ENCODE measurements at regions not wholly inside any gene's neighbourhood (a gene's known extent, or its start where the extent isn't known, plus 50 kb on each side); places are given as distances from the start of the nearest gene placed in this dataset.

DNA sequence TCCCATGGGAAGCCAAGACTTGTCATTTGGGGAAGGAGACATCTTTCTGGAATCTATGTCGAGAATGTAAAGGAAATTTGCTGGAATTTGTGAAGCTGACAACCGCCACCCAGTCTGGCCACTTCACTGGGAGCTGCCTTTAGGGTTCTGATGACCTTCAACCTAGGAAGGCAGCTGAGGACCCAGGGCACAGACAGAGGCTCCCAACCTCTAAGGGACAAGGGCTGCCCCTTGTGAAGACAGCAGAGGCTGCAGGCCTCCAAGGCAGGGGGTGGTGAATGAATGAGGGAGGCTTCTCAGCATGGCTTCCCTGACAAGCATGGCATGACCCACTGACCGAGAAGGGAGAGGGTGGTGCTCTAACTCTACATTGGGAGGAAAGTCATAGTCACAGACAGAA, 128.9 kb upstream of the ASB18 start:
- H3K27me3 ChIP-seq (ENCODE audit: insufficient read depth, poor library complexity, severe bottlenecking): no peaks in the 10 kb centered on the region
- H3K4me3 ChIP-seq (replicated peaks; ENCODE audit: insufficient read depth, low read length): no peak overlapping the region
- TF ChIP-seq, protein P1, sequence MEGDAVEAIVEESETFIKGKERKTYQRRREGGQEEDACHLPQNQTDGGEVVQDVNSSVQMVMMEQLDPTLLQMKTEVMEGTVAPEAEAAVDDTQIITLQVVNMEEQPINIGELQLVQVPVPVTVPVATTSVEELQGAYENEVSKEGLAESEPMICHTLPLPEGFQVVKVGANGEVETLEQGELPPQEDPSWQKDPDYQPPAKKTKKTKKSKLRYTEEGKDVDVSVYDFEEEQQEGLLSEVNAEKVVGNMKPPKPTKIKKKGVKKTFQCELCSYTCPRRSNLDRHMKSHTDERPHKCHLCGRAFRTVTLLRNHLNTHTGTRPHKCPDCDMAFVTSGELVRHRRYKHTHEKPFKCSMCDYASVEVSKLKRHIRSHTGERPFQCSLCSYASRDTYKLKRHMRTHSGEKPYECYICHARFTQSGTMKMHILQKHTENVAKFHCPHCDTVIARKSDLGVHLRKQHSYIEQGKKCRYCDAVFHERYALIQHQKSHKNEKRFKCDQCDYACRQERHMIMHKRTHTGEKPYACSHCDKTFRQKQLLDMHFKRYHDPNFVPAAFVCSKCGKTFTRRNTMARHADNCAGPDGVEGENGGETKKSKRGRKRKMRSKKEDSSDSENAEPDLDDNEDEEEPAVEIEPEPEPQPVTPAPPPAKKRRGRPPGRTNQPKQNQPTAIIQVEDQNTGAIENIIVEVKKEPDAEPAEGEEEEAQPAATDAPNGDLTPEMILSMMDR (IDR thresholded peaks at IDR 0.05; ENCODE audit: insufficient read depth, low read length): no peak
- TF ChIP-seq SPI1 (IDR thresholded peaks at IDR 0.05; ENCODE audit: borderline replicate concordance, low read depth): no peak
- TF ChIP-seq POLR2AphosphoS5 (IDR thresholded peaks at IDR 0.05; ENCODE audit: low read depth): no peak
- TF ChIP-seq, protein P2, sequence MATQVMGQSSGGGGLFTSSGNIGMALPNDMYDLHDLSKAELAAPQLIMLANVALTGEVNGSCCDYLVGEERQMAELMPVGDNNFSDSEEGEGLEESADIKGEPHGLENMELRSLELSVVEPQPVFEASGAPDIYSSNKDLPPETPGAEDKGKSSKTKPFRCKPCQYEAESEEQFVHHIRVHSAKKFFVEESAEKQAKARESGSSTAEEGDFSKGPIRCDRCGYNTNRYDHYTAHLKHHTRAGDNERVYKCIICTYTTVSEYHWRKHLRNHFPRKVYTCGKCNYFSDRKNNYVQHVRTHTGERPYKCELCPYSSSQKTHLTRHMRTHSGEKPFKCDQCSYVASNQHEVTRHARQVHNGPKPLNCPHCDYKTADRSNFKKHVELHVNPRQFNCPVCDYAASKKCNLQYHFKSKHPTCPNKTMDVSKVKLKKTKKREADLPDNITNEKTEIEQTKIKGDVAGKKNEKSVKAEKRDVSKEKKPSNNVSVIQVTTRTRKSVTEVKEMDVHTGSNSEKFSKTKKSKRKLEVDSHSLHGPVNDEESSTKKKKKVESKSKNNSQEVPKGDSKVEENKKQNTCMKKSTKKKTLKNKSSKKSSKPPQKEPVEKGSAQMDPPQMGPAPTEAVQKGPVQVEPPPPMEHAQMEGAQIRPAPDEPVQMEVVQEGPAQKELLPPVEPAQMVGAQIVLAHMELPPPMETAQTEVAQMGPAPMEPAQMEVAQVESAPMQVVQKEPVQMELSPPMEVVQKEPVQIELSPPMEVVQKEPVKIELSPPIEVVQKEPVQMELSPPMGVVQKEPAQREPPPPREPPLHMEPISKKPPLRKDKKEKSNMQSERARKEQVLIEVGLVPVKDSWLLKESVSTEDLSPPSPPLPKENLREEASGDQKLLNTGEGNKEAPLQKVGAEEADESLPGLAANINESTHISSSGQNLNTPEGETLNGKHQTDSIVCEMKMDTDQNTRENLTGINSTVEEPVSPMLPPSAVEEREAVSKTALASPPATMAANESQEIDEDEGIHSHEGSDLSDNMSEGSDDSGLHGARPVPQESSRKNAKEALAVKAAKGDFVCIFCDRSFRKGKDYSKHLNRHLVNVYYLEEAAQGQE (IDR thresholded peaks at IDR 0.05; ENCODE audit: insufficient replicate concordance, low read depth): no peak
- no peak for TF ChIP-seq GABPA (IDR thresholded peaks at IDR 0.05; ENCODE audit: low read depth)
- H3K27ac ChIP-seq (replicated peaks): no peak overlapping the region
- no peak for DNase-seq (ENCODE audit: low read depth in 1 of 2, low spot score in 1 of 2)

DNA sequence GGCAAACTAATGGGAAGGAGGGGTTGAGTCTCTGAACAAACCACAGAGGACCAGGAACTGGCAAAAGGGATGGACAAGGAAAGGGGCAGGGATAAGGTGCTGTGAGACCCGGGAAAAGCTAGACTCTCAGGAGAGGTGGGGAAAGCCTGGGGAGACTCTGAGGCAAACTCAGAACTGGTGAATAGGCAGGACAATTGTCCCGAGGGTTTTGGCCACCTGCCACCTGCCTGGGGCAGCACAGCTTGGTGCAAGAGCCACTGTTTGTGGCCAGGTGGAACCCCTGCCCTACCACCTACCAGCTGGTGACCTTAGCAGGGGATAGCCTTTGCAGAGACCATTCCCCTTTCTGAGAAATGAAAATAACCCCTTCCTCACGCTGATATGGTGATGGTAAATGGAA, 129.4 kb upstream of the ASB18 start:
- TF ChIP-seq POLR2AphosphoS5 (IDR thresholded peaks at IDR 0.05; ENCODE audit: low read depth) (no peak), GABPA (IDR thresholded peaks at IDR 0.05; ENCODE audit: low read depth) (no peak), SPI1 (IDR thresholded peaks at IDR 0.05; ENCODE audit: borderline replicate concordance, low read depth) (no peak)
- TF ChIP-seq, protein P2 (IDR thresholded peaks at IDR 0.05; ENCODE audit: insufficient replicate concordance, low read depth): no peak
- TF ChIP-seq, protein P1 (IDR thresholded peaks at IDR 0.05; ENCODE audit: insufficient read depth, low read length): no peak
- no peaks in the 10 kb centered on the region for H3K27me3 ChIP-seq (ENCODE audit: insufficient read depth, poor library complexity, severe bottlenecking)
- DNase-seq (ENCODE audit: low read depth in 1 of 2, low spot score in 1 of 2): no peak
- no peak overlapping the region for H3K4me3 ChIP-seq (replicated peaks; ENCODE audit: insufficient read depth, low read length)
- H3K27ac ChIP-seq (replicated peaks): no peak overlapping the region

DNA sequence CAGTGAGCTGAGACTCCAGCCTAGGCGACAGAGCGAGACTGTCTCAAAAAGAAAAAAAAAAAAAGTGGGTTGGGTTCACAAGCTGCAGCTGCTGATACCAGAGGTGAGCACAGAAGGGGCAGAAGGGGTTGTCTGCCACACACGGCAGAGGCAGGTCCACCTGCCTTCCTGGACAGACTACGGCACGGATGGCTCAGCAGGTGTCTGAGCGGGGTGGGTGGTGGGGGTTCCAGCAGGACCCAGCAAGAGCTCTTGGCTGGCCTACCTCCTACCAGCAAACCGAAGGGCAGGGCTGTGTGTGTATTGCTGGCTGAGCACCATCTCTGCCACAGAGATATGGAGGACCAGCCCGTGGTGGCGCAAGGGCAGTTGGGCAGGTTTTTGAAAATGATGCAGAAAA, 130.4 kb upstream of the ASB18 start:
- H3K27me3 ChIP-seq (ENCODE audit: insufficient read depth, poor library complexity, severe bottlenecking): no peaks in the 10 kb centered on the region
- no peak overlapping the region for H3K4me3 ChIP-seq (replicated peaks; ENCODE audit: insufficient read depth, low read length)
- no peak overlapping the region for H3K27ac ChIP-seq (replicated peaks)
- TF ChIP-seq, protein P2 (IDR thresholded peaks at IDR 0.05; ENCODE audit: insufficient replicate concordance, low read depth): no peak
- TF ChIP-seq SPI1 (IDR thresholded peaks at IDR 0.05; ENCODE audit: borderline replicate concordance, low read depth) (no peak), GABPA (IDR thresholded peaks at IDR 0.05; ENCODE audit: low read depth) (no peak), POLR2AphosphoS5 (IDR thresholded peaks at IDR 0.05; ENCODE audit: low read depth) (no peak)
- TF ChIP-seq, protein P1 (IDR thresholded peaks at IDR 0.05; ENCODE audit: insufficient read depth, low read length): no peak
- DNase-seq (ENCODE audit: low read depth in 1 of 2, low spot score in 1 of 2): no peak

Measured in HL-60 (cell line).